ENCODE measurements at regions not wholly inside any gene's neighbourhood (a gene's known extent, or its start where the extent isn't known, plus 50 kb on each side); places are given as distances from the start of the nearest gene placed in this dataset.

GRCh38 chrX:6472652-6473342 lies 62.1 kb downstream of the VCX3A start:
- no peak for DNase-seq (ENCODE audit: low read depth, low spot score)

GRCh38 chrX:6468706-6469105 lies 66.2 kb downstream of the VCX3A start:
- no peak for DNase-seq (ENCODE audit: low read depth, low spot score)

- DNase-seq (ENCODE audit: low read depth, low spot score) = no peak
Observed at GRCh38 chrX:6465756-6466155, 69.2 kb downstream of the VCX3A start.

- no peak for DNase-seq (ENCODE audit: low read depth, low spot score)
Observed at GRCh38 chrX:6464726-6465125, 70.2 kb downstream of the VCX3A start.

GRCh38 chrX:6460893-6461490 lies 73.9 kb downstream of the VCX3A start:
- peak; percentile 46 for DNase-seq (ENCODE audit: low read depth, low spot score)

- DNase-seq (ENCODE audit: low read depth, low spot score) = no peak
Observed at GRCh38 chrX:6456196-6456595, 78.7 kb downstream of the VCX3A start.

GRCh38 chrX:6449946-6450345 lies 85.0 kb downstream of the VCX3A start:
- DNase-seq (ENCODE audit: low read depth, low spot score) = no peak

- DNase-seq (ENCODE audit: low read depth, low spot score) = peak; percentile 81
Observed at GRCh38 chrX:6448003-6448402, 86.9 kb downstream of the VCX3A start.

- DNase-seq (ENCODE audit: low read depth, low spot score) = no peak
Observed at GRCh38 chrX:6446582-6446981, 88.3 kb downstream of the VCX3A start.

GRCh38 chrX:6440648-6441047 lies 94.3 kb downstream of the VCX3A start:
- no peak for DNase-seq (ENCODE audit: low read depth, low spot score)

- peak; percentile 61 for DNase-seq (ENCODE audit: low read depth, low spot score)
Observed at GRCh38 chrX:6432226-6432625, 102.7 kb downstream of the VCX3A start.

GRCh38 chrX:6407542-6407941 lies 127.4 kb downstream of the VCX3A start:
- no peak for DNase-seq (ENCODE audit: low read depth, low spot score)

GRCh38 chrX:6386837-6387236 lies 148.1 kb downstream of the VCX3A start:
- DNase-seq (ENCODE audit: low read depth, low spot score) = peak; percentile 35

- DNase-seq (ENCODE audit: low read depth, low spot score) = no peak
Observed at GRCh38 chrX:6384921-6385320, 150.0 kb downstream of the VCX3A start.

GRCh38 chrX:6384371-6384770 lies 150.5 kb downstream of the VCX3A start:
- DNase-seq (ENCODE audit: low read depth, low spot score) = peak; percentile 82

GRCh38 chrX:6383917-6384316 lies 151.0 kb downstream of the VCX3A start:
- peak; percentile 6 for DNase-seq (ENCODE audit: low read depth, low spot score)

GRCh38 chrX:6383488-6383887 lies 151.4 kb downstream of the VCX3A start:
- peak; percentile 20 for DNase-seq (ENCODE audit: low read depth, low spot score)

- no peak for DNase-seq (ENCODE audit: low read depth, low spot score)
Observed at GRCh38 chrX:6382284-6382683, 152.6 kb downstream of the VCX3A start.

GRCh38 chrX:6377103-6377764 lies 148.6 kb upstream of the NLGN4X start:
- no peak for DNase-seq (ENCODE audit: low read depth, low spot score)

GRCh38 chrX:6374556-6374955 lies 145.9 kb upstream of the NLGN4X start:
- no peak for DNase-seq (ENCODE audit: low read depth, low spot score)

- no peak for DNase-seq (ENCODE audit: low read depth, low spot score)
Observed at GRCh38 chrX:6372981-6373380, 144.3 kb upstream of the NLGN4X start.

GRCh38 chrX:6371353-6371752 lies 142.7 kb upstream of the NLGN4X start:
- no peak for DNase-seq (ENCODE audit: low read depth, low spot score)

GRCh38 chrX:6363188-6363587 lies 134.5 kb upstream of the NLGN4X start:
- DNase-seq (ENCODE audit: low read depth, low spot score) = no peak

Measured in astrocyte of the hippocampus (primary cell).